Sigmoid colon (tissue), 6 donors: ENCODE measurements at regions not wholly inside any gene's neighbourhood (a gene's known extent, or its start where the extent isn't known, plus 50 kb on each side); places are given as distances from the start of the nearest gene placed in this dataset.
A peak's percentile ranks its signal among the peaks of the same experiment; 100 is the strongest.
"Not testable (repeated sequence)": the region's sequence is repeated elsewhere in the genome, so short reads cannot be mapped to it uniquely, and the experiment has no call there.

ENCODE experiments used
- DNase-seq: peaks from one replicate; pipeline ENCODE4 v3.0.0-alpha.2; 2019
- H3K27ac ChIP-seq, 4 donors: fragments of 200-600 bp; sonication (generic); one replicate each; pipeline ENCODE4 v1.5.1; 2016 to 2019; ENCODE audit warnings: mild to moderate bottlenecking in 1 of 4
- H3K27me3 ChIP-seq, 3 donors: fragments of 200-600 bp; sonication (generic); one replicate each; pipeline ENCODE4 v1.5.1; 2019; ENCODE audit warnings: mild to moderate bottlenecking in 1 of 3
- H3K36me3 ChIP-seq, 4 donors: fragments of 200-600 bp; sonication (generic); one replicate each; pipeline ENCODE4 v1.5.1; 2016 to 2019
- H3K4me1 ChIP-seq, 4 donors: fragments of 200-600 bp; sonication (generic); one replicate each; pipeline ENCODE4 v1.5.1; 2017 to 2019
- H3K4me3 ChIP-seq, 4 donors: fragments of 200-600 bp; sonication (generic); one replicate each; pipeline ENCODE4 v1.5.1; 2017 to 2019; ENCODE audit warnings: mild to moderate bottlenecking in 2 of 4, moderate library complexity in 1 of 4
- H3K9me3 ChIP-seq, 4 donors: fragments of 200-600 bp in 3 of 4; sonication (generic) in 3 of 4; one replicate each; pipeline versions ENCODE4 v1.5.1 to v1.6.1; 2013 to 2019
- CTCF ChIP-seq, 4 experiments: fragments of 450-650 bp in 3 of 4; fragments of 200-600 bp in 1 of 4; IDR thresholded peaks; one replicate each; pipeline ENCODE4 v1.5.1; 2016 to 2019; ENCODE audit warnings: antibody characterized with exemption in 4 of 4, mild to moderate bottlenecking in 3 of 4, moderate library complexity in 2 of 4
- EP300 ChIP-seq, 4 donors: sonication (generic); formaldehyde crosslinking; IDR thresholded peaks; one replicate each; pipeline ENCODE4 v1.6.1; 2017; ENCODE audit warnings: antibody characterized with exemption in 4 of 4
- POLR2A ChIP-seq, 2 donors: fragments of 450-650 bp; IDR thresholded peaks; one replicate each; pipeline ENCODE4 v1.6.1; 2016; ENCODE audit warnings: antibody characterized with exemption in 2 of 2, mild to moderate bottlenecking in 2 of 2, moderate library complexity in 2 of 2
- POLR2AphosphoS5 ChIP-seq, 4 donors: sonication (generic); formaldehyde crosslinking; IDR thresholded peaks; one replicate each; pipeline ENCODE4 v1.6.1; 2017; ENCODE audit warnings: antibody characterized with exemption in 4 of 4
- WGBS, 2 donors: extraction: QIAGEN DNeasy Blood & Tissue Kit; methylation state at CpG; one replicate each; pipeline ENCODE4 v1.1.7; 2013; 5-methylcytosine and 5-hydroxymethylcytosine counted together
- intact Hi-C: fragments of 100-400 bp; cut with DNase I; formaldehyde crosslinking; loops from one replicate; pipeline ENCODE4 v1.15.1; 2023
- donor health status: healthy with polysubstance abuse.
- donor health status: healthy.

- Histone ChIP-seq H3K4me1 (no peaks in the 10 kb centered on the region), H3K27ac (no peak overlapping the region), H3K36me3 (no peaks in the 10 kb centered on the region), H3K27me3 (no peaks in the 10 kb centered on the region), H3K9me3 (no peaks in the 10 kb centered on the region), H3K4me3 (no peak overlapping the region)
- DNase-seq = no peak
- intact Hi-C loops = no loop called here
- WGBS, 2 donors = 94 to 95% methylated on average over 6 of the region's 6 CpGs
- no peak for TF ChIP-seq EP300 (IDR thresholded peaks at IDR 0.05)
- no peak for TF ChIP-seq POLR2AphosphoS5 (IDR thresholded peaks at IDR 0.05)
- TF ChIP-seq CTCF (IDR thresholded peaks at IDR 0.05) = no peak
- TF ChIP-seq POLR2A (IDR thresholded peaks at IDR 0.05) = no peak
These were observed 464.7 kb upstream of the TMEM132C start for GRCh38 chr12:127802271-127802670.

GRCh38 chr12:127803545-127803944, 463.4 kb upstream of the TMEM132C start:
- WGBS, 2 donors = 58 to 59% methylated on average over 3 of the region's 3 CpGs
- H3K27me3 ChIP-seq = no peaks in the 10 kb centered on the region
- TF ChIP-seq EP300 (IDR thresholded peaks at IDR 0.05) (no peak), CTCF (IDR thresholded peaks at IDR 0.05) (no peak), POLR2AphosphoS5 (IDR thresholded peaks at IDR 0.05) (no peak), POLR2A (IDR thresholded peaks at IDR 0.05) (no peak)
- DNase-seq = no peak
- H3K27ac ChIP-seq = no peak overlapping the region
- intact Hi-C loops = no loop called here
- H3K9me3 ChIP-seq = no peaks in the 10 kb centered on the region
- no peak overlapping the region for H3K4me3 ChIP-seq
- H3K36me3 ChIP-seq = no peaks in the 10 kb centered on the region
- H3K4me1 ChIP-seq = peaks cover 0 to 3% (median under 1%) of the 10 kb centered on the region in 4 donors

- no peak for DNase-seq
- H3K27ac ChIP-seq = peak overlapping the region in 3 of 4 donors; percentile 34 to 69 (median 36)
- WGBS, 2 donors = 70 to 71% methylated on average over 1 of the region's 1 CpG
- no peaks in the 10 kb centered on the region for H3K36me3 ChIP-seq
- no peak for TF ChIP-seq CTCF (IDR thresholded peaks at IDR 0.05)
- TF ChIP-seq EP300 (IDR thresholded peaks at IDR 0.05) = peak in 1 of 4 donors; percentile 30
- peak in 3 of 4 donors; percentile 35 to 72 (median 53) for TF ChIP-seq POLR2AphosphoS5 (IDR thresholded peaks at IDR 0.05)
- no peak for TF ChIP-seq POLR2A (IDR thresholded peaks at IDR 0.05)
- no peak overlapping the region for H3K4me3 ChIP-seq
- no peaks in the 10 kb centered on the region for H3K27me3 ChIP-seq
- peaks cover 0 to 27% (median 16%) of the 10 kb centered on the region in 4 donors for H3K4me1 ChIP-seq
- intact Hi-C loops = no loop called here
- no peaks in the 10 kb centered on the region for H3K9me3 ChIP-seq
These were observed 457.7 kb upstream of the TMEM132C start for GRCh38 chr12:127809275-127809674.

- Histone ChIP-seq H3K9me3 (no peaks in the 10 kb centered on the region), H3K36me3 (no peaks in the 10 kb centered on the region), H3K27me3 (no peaks in the 10 kb centered on the region), H3K27ac (peak overlapping the region in 3 of 4 donors; percentile 34 to 69 (median 36)), H3K4me3 (no peak overlapping the region), H3K4me1 (peaks cover 0 to 27% (median 16%) of the 10 kb centered on the region in 4 donors)
- 63 to 82% methylated on average over 4 of the region's 4 CpGs for WGBS, 2 donors
- TF ChIP-seq POLR2A (IDR thresholded peaks at IDR 0.05) (no peak), POLR2AphosphoS5 (IDR thresholded peaks at IDR 0.05) (peak in 2 of 4 donors; percentile 44 to 61)
- no peak for DNase-seq
- intact Hi-C loops = no loop called here
These were observed 456.9 kb upstream of the TMEM132C start for GRCh38 chr12:127810041-127810440.

- H3K27me3 ChIP-seq, H3K9me3 ChIP-seq, intact Hi-C loops, H3K4me3 ChIP-seq, H3K36me3 ChIP-seq, DNase-seq: not testable (repeated sequence)
- peaks cover 0 to 27% (median 16%) of the 10 kb centered on the region in 4 donors for H3K4me1 ChIP-seq
- WGBS, 2 donors = 64 to 67% methylated on average over 4 of the region's 4 CpGs
- H3K27ac ChIP-seq = peak overlapping the region in 1 of 4 donors; percentile 69
These were observed 456.5 kb upstream of the TMEM132C start for GRCh38 chr12:127810459-127810858.

GRCh38 chr12:127811988-127812387, 455.0 kb upstream of the TMEM132C start:
- no peak for DNase-seq
- H3K4me1 ChIP-seq = peaks cover 0 to 27% (median 16%) of the 10 kb centered on the region in 4 donors
- TF ChIP-seq POLR2A (IDR thresholded peaks at IDR 0.05) (no peak), POLR2AphosphoS5 (IDR thresholded peaks at IDR 0.05) (peak in 2 of 4 donors; percentile 46 to 62)
- no peaks in the 10 kb centered on the region for H3K9me3 ChIP-seq
- no peak overlapping the region for H3K4me3 ChIP-seq
- WGBS, 2 donors = 12 to 16% methylated on average over 7 of the region's 7 CpGs
- intact Hi-C loops = no loop called here
- H3K36me3 ChIP-seq = no peaks in the 10 kb centered on the region
- H3K27ac ChIP-seq = no peak overlapping the region
- H3K27me3 ChIP-seq = no peaks in the 10 kb centered on the region
